SH-SY5Y (cell line): ENCODE measurements at regions not wholly inside any gene's neighbourhood (a gene's known extent, or its start where the extent isn't known, plus 50 kb on each side); places are given as distances from the start of the nearest gene placed in this dataset.

Source experiments
- GATA2 ChIP-seq: IDR thresholded peaks from 2 replicates; pipeline ENCODE4 v1.6.1; 2011; ENCODE audit warnings: mild to moderate bottlenecking, low read depth, low read length
- GATA3 ChIP-seq: IDR thresholded peaks from 2 replicates; pipeline ENCODE4 v1.6.1; 2011; ENCODE audit warnings: low read depth, mild to moderate bottlenecking, low read length, moderate library complexity

DNA sequence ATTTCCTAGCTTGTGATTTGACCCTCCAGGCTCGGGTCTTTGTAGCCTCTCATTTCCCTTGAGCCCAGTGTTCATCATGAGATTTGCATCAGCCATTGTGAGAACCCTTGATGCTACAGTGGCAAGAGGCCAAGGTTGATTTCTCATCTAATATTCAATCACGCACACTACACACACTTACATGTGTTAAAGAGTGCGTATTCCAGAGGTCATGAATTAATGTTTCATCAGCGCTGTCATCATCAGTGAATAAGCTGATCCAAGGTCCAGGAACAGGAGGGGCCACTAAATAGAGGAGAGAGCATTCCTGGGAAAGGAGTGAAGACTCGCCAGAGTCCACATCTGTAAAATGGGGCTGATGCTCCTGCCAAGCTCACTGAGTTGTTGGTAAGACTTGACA is 276.1 kb upstream of the SIX2 start:
- TF ChIP-seq GATA2 (no peak), GATA3 (no peak)
